ENCODE measurements at regions not wholly inside any gene's neighbourhood (a gene's known extent, or its start where the extent isn't known, plus 50 kb on each side); places are given as distances from the start of the nearest gene placed in this dataset.

DNA sequence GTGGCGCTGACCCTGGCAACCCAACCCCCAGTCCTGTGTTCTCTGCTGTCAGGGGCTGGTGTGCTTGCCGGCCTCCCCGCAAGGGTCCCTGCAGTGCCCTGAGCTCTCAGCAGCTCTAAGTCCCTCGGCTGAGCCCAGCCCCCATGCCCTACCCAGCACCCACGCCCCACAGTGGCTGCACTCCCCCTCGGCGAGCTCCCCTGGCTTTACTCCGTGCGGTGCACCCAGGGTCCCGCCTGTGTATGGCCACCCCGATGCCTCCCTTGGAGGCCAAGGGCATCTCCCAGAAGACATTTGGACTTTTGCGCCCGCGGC lies 72.5 kb upstream of the SHISAL1 start:
- Histone ChIP-seq H3K27me3 (replicated peaks; ENCODE audit: control insufficient read depth, insufficient read depth, low read length) (no peaks in the 10 kb centered on the region; the same call in none of the 2 replicates), H3K4me3 (replicated peaks; ENCODE audit: low read depth, low read length) (no peak overlapping the region), H3K36me3 (ENCODE audit: control insufficient read depth, insufficient read depth, low read length) (no peaks in the 10 kb centered on the region)
- no peak for DNase-seq (ENCODE audit: extremely low read depth, insufficient read length)
- TF ChIP-seq, protein P1, sequence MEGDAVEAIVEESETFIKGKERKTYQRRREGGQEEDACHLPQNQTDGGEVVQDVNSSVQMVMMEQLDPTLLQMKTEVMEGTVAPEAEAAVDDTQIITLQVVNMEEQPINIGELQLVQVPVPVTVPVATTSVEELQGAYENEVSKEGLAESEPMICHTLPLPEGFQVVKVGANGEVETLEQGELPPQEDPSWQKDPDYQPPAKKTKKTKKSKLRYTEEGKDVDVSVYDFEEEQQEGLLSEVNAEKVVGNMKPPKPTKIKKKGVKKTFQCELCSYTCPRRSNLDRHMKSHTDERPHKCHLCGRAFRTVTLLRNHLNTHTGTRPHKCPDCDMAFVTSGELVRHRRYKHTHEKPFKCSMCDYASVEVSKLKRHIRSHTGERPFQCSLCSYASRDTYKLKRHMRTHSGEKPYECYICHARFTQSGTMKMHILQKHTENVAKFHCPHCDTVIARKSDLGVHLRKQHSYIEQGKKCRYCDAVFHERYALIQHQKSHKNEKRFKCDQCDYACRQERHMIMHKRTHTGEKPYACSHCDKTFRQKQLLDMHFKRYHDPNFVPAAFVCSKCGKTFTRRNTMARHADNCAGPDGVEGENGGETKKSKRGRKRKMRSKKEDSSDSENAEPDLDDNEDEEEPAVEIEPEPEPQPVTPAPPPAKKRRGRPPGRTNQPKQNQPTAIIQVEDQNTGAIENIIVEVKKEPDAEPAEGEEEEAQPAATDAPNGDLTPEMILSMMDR (IDR thresholded peaks at IDR 0.05; ENCODE audit: insufficient read depth, low read length, poor library complexity, severe bottlenecking), result no peak

DNA sequence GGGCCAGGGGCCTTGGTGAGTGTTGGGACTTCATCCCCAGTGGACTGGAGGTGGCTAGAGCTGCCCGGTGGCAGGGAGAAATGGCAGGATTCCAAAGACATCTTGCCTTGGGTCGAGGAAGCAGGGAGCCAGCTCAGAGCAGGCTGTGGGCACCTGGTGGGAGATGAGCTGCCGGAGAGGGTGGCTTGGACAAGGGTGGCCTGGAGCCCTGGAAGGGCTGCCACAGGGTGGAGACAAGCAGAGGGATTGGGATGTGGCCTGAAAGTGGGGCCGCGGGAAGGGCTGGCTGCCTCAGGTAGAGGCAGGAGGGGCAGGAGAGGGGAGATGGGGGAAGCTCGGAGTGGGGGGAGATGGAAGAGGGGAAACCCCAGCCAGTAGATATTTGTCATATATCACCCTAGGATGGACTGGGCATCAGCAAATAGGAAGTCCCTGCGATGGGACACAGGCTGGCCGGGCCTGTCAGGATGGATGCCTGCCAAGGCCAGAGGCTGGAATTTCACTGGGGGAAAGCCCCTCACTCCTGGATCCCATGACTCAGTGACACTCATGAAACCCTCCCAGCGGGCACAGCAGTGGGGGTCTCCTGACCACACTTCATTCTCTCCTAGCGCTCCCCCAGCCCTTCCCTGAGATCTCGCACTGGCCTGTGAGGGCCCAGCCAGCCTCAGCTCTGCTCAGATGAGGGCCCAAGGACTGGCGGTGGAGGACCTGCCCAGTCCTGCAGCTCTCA lies 72.0 kb upstream of the SHISAL1 start:
- H3K27me3 ChIP-seq (replicated peaks; ENCODE audit: control insufficient read depth, insufficient read depth, low read length), result no peaks in the 10 kb centered on the region; the same call in none of the 2 replicates
- H3K36me3 ChIP-seq (ENCODE audit: control insufficient read depth, insufficient read depth, low read length), result no peaks in the 10 kb centered on the region
- TF ChIP-seq, protein P1 (IDR thresholded peaks at IDR 0.05; ENCODE audit: insufficient read depth, low read length, poor library complexity, severe bottlenecking), result no peak
- DNase-seq (ENCODE audit: extremely low read depth, insufficient read length), result no peak
- no peak overlapping the region for H3K4me3 ChIP-seq (replicated peaks; ENCODE audit: low read depth, low read length)

DNA sequence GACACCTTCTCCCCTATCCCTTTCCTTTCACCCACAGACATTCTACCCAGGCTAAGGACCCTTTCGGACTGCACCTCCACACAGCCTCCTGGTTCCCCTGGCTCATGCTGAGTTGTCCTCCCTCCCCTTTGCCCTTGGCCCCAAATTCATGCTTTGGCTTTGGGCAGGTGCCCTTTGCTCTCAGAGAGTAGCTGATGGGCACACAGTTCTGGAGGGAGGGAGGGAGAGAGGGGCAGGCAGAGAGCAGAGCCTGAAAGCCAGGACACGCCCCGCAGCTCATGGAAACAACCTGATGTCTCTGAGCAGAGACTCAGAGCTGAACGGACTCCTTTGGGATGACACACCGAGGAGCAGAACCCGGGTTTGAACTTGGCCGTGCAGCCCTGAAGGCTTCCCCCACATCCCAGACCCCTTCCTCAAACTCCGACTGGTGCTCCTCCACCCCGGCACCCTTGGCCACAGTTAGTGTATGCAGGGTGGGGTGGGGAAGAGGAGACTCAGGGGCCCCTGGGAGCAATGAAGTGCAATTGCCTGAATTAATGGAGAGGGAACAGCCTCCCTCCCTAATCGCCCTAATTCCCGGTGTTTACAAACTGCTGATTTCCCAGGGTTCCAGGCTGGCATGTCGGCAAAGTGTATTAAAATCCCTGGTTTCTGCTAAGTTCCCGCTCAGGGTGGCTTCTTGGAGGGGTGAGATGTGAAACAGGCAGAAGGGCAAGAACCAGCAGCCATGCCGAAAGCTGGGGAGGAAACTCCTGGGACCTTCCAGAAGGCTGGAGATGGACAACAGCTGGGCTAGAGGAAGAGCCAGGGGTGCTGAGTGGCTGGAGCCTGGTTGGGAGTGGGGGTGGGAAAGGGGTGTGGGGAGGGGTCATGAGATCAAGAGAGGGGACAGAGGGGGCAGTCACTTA lies 71.2 kb upstream of the SHISAL1 start:
- no peak for DNase-seq (ENCODE audit: extremely low read depth, insufficient read length)
- TF ChIP-seq, protein P1 (IDR thresholded peaks at IDR 0.05; ENCODE audit: insufficient read depth, low read length, poor library complexity, severe bottlenecking), result no peak
- H3K4me3 ChIP-seq (replicated peaks; ENCODE audit: low read depth, low read length), result no peak overlapping the region
- H3K27me3 ChIP-seq (replicated peaks; ENCODE audit: control insufficient read depth, insufficient read depth, low read length), result no peaks in the 10 kb centered on the region; the same call in none of the 2 replicates
- H3K36me3 ChIP-seq (ENCODE audit: control insufficient read depth, insufficient read depth, low read length), result no peaks in the 10 kb centered on the region

DNA sequence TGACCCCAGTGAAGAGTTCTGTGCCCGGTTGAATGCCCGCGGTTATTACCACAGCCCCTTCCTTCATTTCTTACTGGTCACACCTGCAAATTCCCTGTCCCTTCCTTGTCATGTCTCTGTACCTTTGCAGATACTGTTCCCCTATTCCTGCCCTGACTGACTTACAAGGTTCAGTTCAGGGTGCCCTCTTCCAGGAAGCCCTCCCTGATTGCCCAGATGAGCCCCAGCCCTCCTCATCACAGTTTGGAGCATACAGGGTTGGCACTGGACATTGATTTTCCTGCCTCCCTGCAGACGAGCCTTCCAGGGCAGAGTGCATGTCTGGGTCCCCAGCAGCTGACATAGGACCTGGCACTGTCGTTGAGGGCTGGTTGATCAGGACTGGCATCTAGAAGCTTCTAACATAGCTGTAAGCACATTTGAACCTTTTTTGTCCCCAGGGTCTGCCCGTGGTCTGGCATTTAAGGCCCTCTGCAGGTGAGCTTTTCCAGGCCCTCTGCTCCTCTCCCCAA lies 70.4 kb upstream of the SHISAL1 start:
- no peak overlapping the region for H3K4me3 ChIP-seq (replicated peaks; ENCODE audit: low read depth, low read length)
- TF ChIP-seq, protein P1 (IDR thresholded peaks at IDR 0.05; ENCODE audit: insufficient read depth, low read length, poor library complexity, severe bottlenecking), result no peak
- no peaks in the 10 kb centered on the region for H3K36me3 ChIP-seq (ENCODE audit: control insufficient read depth, insufficient read depth, low read length)
- DNase-seq (ENCODE audit: extremely low read depth, insufficient read length), result no peak
- no peaks in the 10 kb centered on the region; the same call in none of the 2 replicates for H3K27me3 ChIP-seq (replicated peaks; ENCODE audit: control insufficient read depth, insufficient read depth, low read length)

DNA sequence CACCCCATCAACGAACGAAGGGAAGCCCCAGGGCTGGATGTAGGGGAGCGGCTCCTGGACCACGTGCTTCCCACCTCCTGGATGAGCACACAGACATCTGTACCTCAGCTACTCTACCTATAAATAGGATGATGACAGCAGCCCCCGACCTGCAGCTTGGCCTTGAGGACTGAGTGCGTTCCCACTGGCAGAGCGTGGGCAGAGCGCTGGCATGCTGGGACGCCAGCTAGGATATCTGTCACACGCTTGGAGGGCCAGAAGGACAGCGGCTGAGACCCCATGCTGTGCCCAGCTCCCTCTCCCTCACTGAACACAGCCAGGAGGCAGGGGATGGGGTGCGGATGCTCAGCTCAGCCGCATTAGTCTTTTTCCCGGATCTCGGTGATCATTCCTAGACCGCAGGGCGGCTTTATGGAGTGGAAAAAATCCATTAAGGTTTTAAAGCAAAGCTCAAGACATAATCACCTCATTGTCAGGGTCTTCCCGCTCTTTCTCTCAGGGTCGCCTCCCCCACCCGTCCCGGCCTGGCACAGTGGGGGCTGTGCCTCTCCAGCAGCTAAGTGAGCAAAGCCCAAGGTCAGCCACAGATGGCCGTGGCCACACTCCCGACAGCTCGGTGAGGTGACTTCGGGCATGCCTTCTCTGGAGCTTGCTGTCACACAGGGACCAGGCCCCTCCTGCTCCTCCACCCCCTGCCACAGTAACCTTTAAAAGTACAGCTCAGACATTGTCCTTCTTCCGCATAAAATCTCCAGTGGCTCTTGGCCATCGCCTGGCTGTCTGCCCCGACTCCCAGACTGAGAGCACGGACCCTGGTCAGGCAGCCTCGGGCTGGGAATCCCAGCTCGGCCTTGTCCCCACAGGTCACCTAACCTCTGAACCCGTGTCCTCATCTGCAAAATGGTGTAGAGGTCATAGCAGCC lies 69.6 kb upstream of the SHISAL1 start:
- no peaks in the 10 kb centered on the region for H3K36me3 ChIP-seq (ENCODE audit: control insufficient read depth, insufficient read depth, low read length)
- DNase-seq (ENCODE audit: extremely low read depth, insufficient read length), result no peak
- H3K27me3 ChIP-seq (replicated peaks; ENCODE audit: control insufficient read depth, insufficient read depth, low read length), result no peaks in the 10 kb centered on the region; the same call in none of the 2 replicates
- no peak overlapping the region for H3K4me3 ChIP-seq (replicated peaks; ENCODE audit: low read depth, low read length)
- TF ChIP-seq, protein P1 (IDR thresholded peaks at IDR 0.05; ENCODE audit: insufficient read depth, low read length, poor library complexity, severe bottlenecking), result no peak

Data from GM06990 (cell line).